HCEC 1CT (cell line): ENCODE measurements at regions not wholly inside any gene's neighbourhood (a gene's known extent, or its start where the extent isn't known, plus 50 kb on each side); places are given as distances from the start of the nearest gene placed in this dataset.

Source experiments
- DNase-seq: peaks from one replicate; pipeline ENCODE4 v3.0.0-alpha.2; 2017

DNA sequence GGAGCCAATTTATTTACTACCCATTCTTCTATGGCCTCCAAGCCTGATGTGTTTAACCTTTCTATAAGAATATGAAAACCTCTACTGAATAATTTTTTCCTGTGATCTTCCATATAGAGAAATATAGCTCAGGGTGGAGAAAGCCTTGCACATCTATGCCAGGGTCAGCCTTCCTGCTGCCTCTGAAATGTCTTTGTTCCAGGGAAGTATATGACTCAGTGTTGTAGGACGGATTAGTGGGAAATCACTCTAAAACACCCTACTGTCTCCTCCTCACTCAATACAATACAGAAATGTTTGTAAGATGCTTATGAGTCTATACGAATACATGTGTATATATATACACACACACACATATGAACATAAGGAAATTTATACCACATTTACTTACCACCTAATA lies 1044.9 kb downstream of the BRINP3 start:
- DNase-seq, result peak; percentile 42

GRCh38 chr1:189434461-189434860 lies 1043.2 kb downstream of the BRINP3 start:
- peak; percentile 25 for DNase-seq

DNA sequence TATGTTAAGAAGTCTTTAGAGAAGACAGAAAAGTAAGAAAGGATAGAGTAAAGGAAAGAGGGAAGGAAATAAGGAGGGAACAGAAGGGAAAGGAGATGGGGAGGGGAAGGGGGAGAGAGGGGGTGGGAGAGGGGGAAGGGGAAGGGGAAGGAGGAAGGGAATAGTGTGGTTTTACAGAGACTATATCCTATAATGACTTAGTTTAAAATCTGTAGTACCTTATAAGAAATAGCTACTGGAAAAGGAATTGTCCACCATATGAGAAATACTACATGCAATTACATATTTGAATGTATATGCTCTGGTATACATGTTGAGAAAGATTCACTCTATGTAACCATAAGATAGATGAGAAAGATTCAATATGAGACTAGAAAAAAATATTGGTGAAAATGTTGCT lies 1042.3 kb downstream of the BRINP3 start:
- DNase-seq, result no peak

GRCh38 chr1:189438808-189439207 lies 1038.9 kb downstream of the BRINP3 start:
- no peak for DNase-seq

DNA sequence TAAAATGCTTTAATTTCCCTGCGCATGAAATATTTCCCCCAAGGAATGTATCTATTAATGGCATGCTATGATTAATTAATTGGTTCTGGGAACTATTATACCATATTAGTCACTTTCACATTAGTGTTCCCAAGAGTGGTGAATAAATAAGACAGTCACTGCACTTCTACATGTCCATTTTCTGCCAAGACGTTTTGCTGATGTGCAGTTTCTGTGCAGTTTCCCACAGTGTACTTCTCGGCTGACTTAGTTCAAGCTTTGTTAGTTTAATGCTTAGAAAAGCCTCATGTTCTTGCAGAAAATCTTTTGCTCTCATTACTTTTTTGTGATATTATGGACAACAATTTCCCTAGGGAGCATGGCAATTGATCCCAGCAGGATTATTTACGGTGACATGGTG lies 1014.5 kb downstream of the BRINP3 start:
- DNase-seq, result no peak

DNA sequence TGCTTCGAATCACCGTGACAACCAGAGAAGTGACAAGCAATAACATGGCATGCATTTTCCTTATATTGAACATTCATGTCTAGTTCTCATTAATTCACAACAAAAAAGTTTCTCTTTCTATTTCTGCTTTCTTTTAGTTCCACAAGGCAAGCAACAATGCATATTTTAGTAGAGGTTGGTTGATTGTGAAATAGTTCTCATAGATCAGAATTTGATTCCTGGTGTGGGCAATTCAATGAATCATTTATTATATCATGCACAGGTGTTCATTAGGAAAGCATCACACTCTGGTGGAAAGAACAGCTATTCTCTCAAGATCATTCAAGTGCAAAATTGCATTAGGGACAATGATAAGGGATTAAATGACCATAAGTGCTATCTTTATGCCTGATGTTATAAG lies 980.9 kb downstream of the BRINP3 start:
- peak; percentile 22 for DNase-seq

- DNase-seq, result peak; percentile 42
Measured at GRCh38 chr1:189499736-189500135, 977.9 kb downstream of the BRINP3 start.

DNA sequence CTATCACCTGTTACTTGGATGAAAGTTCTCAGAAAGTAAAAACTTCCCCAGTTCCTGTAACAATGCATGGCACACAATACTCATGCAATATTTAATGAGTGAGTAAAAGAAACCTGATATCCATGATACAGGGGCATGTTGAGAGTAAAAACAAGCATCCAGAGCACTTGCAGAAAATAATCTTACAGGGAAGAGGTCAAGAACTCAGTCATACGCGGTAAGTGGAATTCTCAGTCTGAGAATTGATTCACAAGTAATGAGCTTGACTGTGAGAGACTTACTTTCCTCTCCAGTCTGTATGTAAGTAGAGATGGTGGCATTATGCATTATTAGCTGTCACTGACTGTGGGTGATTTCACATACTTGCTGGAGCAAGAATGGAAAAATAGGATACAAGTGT lies 976.9 kb downstream of the BRINP3 start:
- DNase-seq, result peak; percentile 67

GRCh38 chr1:189510827-189511226 lies 966.8 kb downstream of the BRINP3 start:
- no peak for DNase-seq

DNA sequence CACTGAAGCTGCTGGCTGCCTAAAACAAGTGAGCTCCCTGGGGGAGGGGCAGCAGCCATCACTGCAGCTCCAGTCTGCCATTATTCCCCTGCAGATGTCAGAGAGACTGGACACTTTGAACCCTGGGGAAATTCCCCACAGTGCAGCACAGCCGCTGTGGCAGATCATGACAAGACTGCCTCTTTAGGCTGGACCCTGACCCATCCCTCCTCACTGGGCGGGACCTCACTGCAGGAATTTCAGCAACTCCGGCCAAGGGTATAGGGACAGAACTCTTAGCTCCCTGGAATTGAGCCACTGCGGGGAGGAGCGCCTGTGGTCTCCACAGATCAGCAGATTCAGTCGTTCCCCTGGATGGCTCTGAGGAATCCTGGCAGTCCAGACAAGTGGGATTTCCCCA lies 964.6 kb downstream of the BRINP3 start:
- no peak for DNase-seq

DNA sequence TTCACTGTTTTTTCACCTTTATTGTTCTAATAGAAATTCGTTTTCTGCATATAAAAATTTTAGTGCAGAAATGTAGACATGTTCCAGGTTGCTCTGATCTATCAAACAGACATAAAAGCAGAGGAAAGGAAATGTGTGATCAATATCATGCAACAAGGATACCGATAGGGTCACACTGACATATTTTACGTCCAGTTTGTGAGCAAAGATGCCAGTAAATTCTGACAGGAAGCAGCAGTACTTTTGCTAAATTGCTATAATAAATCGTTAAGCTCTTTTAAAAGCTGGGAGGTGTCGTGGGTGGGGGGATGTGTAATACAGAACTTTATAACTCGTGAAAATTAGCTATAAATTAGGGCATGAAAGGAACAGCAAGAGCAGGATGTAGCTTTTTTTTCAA lies 955.2 kb downstream of the BRINP3 start:
- DNase-seq, result no peak

GRCh38 chr1:189524501-189524900 lies 953.2 kb downstream of the BRINP3 start:
- DNase-seq, result peak; percentile 66

DNA sequence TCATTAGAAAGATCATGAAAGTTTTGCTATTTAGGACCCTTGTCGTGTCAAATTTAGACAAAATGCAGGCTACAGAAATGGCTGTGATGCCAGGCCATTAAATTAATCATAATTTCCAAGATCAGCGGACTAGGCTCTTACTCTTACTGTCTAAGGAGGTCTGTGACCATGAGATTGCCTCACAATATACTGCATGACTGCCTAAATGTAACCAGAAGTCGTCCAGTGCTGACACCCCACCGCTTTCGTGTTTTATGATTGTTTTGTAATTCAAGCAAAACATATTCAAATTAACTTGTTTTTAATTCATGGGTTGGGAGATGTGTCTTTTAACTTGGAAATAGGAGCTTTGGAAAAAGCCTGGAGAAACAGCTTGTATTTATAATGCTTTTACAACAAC lies 947.5 kb downstream of the BRINP3 start:
- DNase-seq, result no peak

DNA sequence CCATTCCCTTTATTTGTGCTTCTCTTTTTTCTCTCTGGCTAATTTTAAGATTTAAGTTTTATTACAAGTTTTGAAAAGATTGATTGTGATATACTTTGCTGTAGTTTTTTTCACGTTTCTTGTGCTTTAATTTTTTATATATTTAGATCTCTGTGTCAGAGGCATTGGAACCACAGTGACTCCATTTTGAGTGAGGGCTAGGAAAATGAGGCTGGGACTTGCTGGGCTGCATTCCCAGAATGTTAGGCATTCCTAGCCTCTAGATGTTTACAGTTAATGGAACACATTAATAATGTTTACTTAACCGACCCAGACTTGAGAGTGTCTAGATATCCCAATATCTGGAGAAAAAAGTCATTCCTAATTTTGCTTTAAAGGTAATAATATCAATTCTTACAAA lies 939.4 kb downstream of the BRINP3 start:
- DNase-seq, result no peak

- no peak for DNase-seq
Measured at GRCh38 chr1:189550498-189550897, 927.2 kb downstream of the BRINP3 start.

DNA sequence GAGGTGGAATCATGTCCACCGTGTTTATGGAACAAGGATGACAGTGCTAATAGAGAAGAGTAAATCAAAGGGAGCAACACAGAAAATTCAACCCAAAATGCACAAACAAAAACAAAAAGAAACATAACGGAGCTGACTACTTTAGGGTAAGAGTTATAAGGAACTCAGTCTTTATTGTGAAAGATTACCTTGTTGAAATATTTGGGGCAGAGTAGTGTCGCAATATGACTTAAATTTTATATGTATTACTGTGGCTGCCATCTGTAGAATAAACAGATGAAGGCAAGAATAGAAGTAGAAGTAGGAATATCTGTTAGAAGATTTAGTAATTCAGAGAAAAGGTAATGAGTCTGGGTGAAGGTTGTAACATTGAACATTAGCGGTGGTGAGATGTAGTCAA lies 913.9 kb downstream of the BRINP3 start:
- DNase-seq, result no peak

DNA sequence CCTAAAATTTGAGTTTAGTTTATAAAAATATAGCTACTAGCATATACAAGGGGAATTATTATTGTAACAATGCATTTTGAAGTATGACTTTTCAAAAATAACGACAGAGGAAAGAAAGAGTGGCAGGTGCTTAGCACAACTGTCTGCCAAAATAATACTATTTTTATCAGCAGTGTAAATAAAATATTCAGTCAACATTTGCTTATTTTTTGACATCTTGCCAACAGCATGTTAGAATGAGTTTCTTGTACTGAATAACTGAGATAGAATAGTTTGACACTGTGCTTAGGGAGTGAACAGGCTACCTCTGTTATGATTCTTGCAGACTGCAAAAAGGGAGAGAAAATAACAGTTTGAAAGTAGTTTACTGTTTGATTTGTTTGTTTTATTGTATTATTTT lies 909.8 kb downstream of the BRINP3 start:
- DNase-seq, result no peak

DNA sequence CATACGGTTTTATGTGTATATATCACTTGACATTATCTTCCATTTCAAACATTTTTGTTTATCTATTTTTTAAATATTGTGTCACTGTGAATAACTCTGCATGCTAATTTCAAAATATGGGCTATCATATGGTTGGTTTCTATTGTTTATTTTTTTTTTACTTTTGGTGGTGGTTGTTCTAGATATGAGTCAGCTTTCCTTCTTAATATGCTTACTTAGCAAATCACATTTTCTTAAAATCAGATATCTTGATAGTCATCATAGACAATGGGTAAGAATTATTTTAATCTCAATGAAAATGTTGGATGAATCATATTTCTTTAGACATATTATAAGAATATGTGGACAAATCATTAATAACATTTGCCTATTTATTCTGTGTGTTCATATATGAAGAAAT lies 881.5 kb downstream of the BRINP3 start:
- peak; percentile 9 for DNase-seq

- no peak for DNase-seq
Measured at GRCh38 chr1:189597083-189597482, 880.6 kb downstream of the BRINP3 start.

DNA sequence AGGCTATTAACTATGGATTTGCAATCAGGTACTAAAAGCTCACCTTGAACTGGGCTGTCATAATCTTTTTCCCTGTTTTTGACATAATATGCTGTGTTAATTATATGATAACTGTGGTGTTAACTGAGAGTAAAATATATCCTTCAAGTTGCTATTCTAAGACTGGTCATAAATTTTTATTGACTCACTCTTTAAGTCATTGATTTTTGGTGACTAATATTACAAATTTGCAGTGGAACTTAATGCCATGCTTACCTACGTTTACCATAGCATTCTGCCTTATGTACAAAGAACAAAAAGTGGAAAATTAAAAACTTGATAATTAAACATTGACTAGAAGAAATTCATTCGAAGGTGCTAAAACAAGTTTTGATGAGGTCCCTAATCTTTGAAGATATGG lies 872.4 kb downstream of the BRINP3 start:
- peak; percentile 20 for DNase-seq

GRCh38 chr1:189606047-189606446 lies 871.6 kb downstream of the BRINP3 start:
- no peak for DNase-seq

DNA sequence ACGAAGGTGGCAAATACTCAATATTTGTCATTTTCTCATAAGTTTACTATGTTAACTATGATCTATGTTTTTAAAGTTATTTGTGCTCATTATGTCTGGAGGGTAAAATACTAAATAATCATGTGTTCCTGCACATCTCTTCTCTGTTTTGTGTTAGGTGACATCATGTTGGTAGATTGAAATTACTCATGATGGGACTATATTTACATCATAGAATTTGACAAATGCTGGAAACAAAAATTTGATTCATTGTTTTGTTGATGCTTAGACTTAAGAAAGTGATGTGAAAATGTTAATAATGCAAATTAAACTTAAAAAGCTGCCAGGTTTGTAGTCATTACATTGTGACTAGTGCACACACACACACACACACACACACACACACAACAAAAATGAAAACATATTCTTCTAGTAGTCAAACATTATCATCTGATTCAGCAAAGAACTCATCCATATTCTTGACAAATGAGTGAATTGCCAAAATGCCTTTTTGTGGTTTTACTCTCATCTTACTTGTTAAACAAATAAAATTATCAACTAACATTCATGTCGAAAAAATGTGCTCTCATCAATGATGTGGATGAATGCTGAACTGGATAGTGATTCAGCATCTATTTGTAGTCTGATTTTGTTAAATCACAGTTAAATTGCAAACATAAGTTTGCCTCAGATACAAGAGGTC lies 870.7 kb downstream of the BRINP3 start:
- peak; percentile 90 for DNase-seq

DNA sequence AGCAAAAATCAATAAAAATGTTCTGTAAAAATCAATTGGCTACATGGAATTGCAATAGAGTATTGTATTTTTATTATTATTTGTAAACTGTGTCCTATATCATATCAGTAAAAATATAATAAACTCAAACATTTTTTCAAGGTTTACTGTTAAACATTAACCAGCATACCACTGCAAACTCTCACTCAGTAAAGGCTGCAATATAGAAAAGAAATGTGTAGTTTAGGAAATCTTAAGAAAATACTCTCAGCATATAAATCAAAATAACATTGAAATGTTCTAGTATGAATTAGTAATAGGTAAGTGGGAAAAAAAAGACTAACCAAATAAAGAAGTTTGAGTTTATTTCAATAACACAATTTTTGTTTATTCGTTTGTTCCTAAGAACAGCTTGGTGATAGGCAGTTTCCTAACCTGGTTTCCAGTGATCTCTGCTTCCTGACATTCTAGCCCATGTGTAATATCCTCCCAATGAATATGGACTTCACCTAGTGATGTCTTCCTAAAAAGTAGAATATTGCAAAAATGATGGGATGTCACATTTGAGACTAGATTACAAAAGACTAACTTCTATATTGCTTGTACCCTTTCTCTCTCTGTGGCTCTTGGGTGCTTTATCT lies 870.1 kb downstream of the BRINP3 start:
- DNase-seq, result no peak

- DNase-seq, result no peak
Measured at GRCh38 chr1:189609167-189609566, 868.5 kb downstream of the BRINP3 start.

DNA sequence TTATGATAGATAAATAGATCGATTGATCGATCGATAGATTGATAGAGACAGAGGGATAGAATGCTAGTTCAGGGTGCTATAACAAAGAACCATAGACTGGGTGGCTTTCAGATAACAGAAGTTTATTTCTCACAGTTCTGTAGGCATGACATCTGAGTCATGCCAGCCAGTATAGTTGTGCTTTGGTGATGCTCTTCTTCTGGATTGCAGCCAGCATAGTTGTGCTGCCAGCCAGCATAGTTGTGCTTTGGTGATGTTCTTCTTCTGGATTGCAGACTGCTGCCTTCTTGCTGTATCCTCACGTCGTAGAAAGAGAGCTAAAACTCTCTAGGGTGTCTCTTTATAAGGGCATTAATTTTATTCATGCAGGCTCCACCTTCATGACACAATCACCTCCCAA lies 860.8 kb downstream of the BRINP3 start:
- peak; percentile 41 for DNase-seq
